CD4-positive, alpha-beta T cell treated with Interleukin-17A for 1 hour (primary cell): ENCODE measurements at regions not wholly inside any gene's neighbourhood (a gene's known extent, or its start where the extent isn't known, plus 50 kb on each side); places are given as distances from the start of the nearest gene placed in this dataset.

ENCODE experiments used
- DNase-seq: peaks from one replicate; pipeline ENCODE4 v3.0.0-alpha.2; 2020

DNA sequence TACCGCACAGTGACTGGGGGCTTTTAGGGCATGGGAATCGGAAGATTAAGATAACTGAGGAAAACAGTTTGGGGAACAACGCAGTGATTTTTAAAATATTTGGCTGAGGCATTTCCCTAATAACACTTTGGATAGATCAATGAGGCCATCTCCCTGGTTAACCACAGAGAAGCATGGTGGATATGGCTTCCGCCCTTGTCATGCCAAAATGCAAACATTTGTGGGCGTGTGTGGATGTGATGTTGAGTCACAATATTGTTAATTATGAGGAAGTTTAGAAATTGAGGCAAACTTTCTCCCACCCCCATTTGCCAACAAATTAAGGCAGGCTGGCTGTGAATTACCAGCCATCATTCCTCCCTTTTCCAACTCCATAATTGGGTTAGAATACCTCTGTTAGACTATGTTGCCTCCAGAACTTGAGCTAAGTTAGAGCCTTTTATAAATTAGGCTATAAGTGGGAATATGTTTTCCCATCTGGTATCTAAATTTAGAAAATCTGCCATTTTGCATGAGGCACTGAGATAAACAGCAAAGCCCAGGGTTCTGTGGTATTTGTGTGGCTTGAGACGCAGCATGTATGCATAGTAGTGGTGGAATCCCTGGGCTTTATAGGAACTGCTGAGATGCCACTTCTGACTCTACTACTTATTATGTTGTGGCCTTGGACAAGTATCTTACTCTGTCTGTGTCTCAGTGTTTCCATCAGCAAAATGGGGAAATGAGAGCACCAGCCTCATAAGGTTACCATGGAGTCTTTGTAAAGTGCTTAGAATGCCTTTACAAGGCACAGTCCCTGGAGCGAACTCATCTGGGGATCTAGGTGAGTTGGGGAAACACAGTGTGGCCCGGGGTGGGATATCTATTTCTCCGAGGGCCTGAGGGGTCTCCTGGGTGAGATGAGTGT lies 154.6 kb downstream of the C1orf94 start:
- DNase-seq: no peak

DNA sequence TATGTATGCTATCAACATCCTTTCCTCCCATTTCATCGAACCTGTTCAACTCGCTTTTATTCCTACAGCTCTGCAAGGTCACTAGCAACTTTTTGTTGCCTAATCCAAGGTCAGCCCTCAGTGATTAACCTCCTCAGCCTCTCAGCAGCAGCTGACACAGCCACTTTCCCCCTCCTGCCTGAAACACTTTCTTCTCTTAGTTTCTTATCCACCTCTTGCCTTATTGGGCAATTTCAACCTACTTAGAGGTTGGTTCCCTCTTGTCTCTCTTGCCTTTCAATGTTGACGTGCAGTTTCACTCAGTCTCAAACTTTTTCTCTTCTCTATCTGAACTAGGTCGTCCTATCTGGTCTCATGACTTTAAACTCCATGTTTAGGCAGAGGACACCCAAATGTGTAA lies 156.3 kb downstream of the C1orf94 start:
- DNase-seq: no peak

DNA sequence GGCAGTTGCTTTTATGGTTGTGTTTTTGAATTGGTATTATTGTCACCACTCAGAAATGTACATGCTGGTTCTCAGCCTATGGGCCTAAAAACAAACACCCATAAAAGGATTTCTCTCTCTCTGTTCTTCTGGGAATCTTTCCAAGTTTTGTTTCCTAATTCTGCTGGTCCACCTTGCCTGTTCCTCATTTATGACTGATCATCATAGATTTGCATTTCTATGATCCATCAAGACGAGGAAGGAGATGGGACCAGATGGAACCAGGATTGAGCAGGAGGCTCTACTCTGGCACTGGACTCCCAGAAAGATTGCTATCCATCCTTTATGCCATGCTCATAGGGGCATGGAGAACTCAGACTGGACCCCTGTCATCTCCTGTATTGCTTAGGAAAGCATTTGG lies 162.2 kb downstream of the C1orf94 start:
- no peak for DNase-seq

DNA sequence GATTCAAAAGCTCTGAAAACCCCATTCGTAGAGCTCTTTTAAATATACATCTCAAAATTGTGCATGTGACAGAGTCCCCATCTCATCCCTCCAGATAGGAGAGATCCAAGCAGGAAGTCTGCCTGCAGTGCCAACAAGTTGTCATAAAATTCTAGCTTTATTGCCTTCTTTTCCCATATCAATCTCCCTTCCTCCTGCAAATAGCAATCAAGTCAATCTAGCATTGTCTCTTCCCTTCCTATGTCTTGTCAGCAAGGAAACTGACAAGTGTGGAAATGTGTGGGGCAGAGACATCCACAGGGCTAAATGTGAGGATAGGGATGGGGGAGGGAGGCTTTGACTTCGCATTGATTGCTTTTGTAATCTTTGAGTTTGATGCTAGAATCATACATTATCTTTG lies 165.2 kb downstream of the C1orf94 start:
- no peak for DNase-seq

DNA sequence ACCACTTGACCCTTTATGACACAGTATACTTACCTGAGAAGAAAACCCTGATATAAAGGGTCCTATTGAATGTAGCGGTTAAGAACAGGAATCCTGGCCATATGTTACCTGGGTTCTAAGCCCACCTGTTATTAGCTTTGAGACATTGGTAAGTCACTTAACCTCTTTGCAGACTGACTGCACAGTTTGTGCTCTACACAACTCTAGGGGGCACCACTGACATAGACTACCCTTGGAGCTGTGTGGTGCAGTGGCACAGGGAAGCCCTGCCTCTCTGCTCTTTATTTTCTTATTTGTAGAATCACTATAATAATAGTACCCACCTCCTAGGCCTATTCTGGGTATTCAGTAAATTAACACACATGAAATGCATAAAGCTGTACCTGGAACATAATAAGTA lies 165.6 kb downstream of the C1orf94 start:
- DNase-seq: no peak

DNA sequence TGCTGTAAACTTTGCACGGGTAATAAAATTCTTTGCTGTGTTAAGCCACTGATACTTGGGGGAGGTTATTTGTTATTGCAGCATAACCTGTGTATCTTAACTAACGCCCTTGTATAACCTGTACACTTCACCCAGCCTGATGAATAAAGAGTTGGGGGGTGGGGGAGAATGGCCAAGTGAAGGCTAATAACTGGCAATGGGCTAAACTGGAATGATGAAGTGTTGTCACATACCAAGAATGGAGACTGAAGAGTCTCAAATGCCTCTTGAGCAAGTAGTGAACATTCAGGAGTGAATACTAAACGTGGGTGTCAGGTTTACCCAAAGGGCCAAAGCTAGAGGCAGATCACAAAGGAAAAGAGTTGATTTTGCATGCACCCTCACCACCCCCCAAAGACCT lies 169.4 kb downstream of the C1orf94 start:
- DNase-seq: no peak

DNA sequence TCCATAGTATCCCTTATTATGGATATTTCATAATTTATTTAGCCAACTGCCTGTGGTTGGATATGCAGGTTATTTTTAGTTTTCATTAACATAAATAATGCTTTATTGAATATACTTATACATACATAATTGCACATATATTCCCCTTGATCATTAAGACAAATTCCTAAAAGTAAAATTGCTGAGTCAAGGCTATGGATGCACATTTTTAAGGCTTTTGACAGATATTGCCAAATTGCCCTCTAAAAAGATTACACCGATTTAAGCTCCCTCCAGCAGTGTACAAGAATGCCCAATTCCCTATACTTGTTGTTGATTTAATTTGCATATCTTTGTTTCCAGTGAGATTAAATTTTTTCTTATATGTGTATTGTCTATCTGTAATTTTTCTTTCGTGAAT lies 176.7 kb downstream of the C1orf94 start:
- no peak for DNase-seq

DNA sequence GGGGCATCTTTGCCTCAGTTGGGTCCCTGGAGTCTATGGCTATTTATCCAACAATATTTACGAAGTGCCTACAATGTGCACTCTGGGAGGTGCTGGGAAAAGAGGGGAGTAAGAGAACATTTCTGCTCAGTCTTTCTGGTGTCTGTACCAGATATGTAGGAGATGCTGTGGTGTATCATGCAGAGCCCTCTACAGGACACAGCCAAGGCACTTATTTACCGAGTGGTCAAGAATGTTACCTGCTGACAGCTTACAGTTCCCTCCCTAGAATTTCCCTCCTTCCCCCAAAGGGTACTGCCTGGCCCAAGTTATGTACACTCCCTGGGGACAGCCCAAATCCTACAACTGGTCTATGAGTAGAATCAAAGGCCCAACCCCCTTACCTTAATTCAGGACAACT lies 177.7 kb downstream of the C1orf94 start:
- no peak for DNase-seq

DNA sequence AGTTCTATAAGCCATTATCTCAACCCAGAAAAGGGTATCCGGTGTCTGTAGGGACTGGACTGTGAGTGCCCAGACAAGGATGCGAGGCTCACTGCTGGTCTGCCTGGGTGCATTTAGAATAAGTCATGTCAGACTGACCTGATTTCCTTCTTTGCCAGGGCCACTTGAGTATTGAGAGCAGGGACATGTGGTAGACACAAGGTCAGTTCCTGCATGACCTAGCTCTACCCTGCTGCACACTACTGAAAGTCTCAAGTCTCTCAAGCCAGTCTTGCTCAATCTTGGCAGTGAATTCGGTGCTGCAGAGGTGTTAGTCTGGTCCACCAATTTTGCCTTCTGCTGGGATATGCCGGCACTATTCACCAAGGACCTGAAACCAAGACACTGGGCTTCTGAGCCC lies 180.1 kb downstream of the C1orf94 start:
- no peak for DNase-seq

DNA sequence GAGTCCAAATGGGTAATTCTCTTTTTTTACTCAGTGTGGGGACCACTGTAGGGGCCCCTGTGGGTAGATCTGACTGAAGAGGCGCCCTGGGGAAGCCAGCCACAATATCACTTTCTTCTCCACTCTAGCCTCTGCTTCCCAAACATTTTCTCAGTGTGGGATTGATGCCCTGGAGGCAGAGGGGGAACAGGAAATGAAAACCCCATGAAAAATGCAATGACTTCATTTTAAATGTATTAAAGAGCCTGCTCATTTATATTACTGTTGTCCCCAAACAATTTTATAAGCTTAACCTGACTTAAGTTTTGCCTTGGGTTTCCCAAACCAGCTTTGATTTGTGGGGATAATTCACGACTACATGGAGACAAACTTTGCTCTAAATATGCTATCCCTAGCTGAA lies 181.9 kb downstream of the C1orf94 start:
- DNase-seq: no peak

DNA sequence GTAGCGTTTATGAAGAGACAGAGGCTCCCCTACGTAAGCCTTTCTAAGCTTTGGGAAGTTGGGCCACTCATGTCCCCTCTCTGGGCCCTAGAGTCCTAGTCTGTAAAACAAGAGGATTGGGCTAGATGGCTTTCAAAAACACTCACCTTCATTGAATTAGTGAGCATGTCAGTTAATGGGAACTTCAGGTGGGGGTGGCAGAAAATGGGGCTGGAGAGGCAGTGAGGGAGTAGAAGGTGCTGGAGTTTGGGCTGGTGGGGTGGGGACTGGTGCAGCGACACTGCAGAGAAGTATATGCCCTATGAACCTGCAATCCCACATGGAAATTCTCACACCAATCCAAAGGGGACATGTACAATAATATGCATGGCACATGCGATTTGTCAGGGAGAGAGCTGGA lies 182.7 kb downstream of the C1orf94 start:
- no peak for DNase-seq

DNA sequence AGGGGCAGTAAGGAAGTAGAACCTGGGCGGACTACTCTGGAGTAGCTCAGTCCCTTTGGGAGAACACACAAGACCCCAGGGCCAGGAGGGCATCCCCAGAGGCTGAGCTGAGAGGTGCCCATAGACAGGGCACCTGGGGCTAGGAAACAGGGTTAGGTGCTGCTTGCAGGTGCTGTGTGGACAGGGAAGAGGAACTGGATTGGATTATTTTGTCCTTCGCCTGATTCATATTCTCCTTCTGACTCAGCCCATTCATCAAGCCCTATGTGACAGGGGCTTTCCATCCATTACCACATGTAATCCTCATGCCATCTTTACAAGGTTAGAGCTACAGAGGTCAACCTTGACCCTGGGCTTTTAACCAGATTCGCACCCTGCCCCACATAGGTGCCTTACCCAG lies 183.9 kb downstream of the C1orf94 start:
- no peak for DNase-seq

DNA sequence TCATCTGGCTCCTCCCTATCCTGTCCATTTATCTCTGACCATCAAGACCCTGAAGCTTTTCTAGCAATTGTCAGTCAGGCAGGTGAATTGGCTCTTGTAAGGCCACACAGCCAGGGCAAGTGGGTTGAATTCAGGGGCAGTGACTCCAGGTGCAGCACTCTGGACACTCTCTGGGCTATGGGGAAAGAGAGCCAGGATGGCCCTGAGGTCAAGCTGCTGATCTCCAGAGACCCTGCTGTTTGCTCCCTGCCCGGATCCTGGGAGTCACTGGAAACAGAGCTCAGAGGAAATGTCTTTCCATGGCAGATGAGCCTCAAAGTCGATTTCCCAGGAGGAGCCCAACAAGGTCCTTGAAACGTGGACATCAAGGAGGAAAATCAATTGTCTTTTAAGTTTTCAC lies 184.4 kb downstream of the C1orf94 start:
- no peak for DNase-seq

DNA sequence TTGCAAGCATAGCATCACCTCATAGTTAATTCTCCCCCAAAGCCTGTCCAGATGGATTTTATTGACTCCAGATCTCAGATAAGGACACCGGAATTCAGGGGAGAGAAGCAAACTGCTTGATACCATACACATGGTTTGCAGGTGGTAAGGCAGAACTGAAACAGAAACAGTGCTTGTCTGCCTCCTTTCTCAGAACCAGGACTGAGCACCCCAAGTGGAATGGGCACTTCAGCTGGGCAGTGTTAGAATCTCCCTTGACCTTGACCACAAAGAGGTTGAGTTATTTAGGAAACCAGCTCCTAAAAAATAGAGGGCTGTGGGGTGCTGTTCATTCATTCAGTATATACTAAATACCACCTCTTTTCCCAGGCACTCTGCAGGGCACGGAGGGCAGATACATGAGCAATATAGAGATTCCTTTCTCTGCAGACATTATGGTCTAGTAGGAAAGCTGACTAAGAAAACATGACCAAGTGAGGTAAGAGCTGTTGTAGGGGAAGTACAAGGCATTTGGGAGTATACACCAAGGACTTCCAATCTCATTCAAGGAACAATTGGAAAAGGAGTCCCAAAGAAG lies 185.2 kb downstream of the C1orf94 start:
- DNase-seq: no peak

DNA sequence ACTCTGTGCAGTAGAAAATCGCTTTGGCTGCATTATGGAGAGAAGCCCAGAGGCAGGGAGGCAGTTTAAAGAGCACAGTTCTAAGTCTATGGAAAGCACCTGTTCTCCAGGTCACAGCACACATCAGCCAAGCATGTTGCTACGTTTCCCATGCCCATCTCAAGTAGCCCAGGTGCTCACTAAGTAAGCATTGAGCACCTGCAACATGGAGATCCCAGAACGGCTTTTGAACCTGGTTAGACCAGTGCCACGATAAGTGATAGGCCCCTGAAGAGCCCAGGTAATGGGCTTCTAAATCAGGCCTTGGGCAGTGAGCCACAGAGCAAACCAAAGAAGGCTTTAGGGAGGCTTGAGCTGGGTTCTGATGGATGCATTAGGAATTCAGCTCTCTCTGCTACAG lies 186.2 kb downstream of the C1orf94 start:
- DNase-seq: no peak

DNA sequence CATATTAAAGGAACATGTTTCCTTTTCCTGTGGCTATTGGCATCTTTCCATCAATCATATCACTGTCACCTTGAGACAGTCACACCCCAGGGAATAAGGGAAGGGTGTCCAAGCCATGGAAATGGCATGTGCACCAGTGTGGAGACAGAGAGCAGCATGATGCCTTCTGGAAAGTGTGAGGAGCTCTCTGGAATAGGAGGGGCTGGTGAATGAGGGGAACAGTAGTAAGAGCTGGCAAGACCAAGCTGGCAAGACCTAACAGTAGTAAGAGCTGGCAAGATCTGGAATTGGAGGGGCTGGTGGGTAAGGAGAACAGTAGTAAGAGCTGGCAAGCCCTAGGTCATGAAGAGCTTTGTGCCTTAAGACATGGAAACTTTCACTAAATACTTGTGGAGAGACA lies 186.7 kb downstream of the C1orf94 start:
- DNase-seq: no peak

DNA sequence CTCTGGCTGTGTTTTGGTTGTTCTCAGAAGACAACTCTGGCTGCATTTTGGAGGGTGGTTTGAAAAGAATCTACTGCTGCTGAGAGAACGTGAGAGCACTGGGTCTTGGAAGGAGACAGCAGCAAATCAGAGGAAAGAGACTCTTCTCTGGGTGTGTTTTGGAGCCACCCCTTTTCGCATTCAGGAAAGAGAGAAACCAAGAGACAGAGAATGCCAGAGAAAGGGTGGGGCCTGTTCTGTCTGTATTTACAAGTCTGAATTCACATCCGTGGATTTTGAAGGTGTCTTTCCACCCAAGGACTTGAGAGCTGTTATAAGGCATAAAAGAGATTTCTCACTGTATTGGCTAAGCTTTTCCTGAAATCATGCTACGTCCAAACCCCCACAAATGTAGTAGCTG lies 187.2 kb downstream of the C1orf94 start:
- DNase-seq: no peak

DNA sequence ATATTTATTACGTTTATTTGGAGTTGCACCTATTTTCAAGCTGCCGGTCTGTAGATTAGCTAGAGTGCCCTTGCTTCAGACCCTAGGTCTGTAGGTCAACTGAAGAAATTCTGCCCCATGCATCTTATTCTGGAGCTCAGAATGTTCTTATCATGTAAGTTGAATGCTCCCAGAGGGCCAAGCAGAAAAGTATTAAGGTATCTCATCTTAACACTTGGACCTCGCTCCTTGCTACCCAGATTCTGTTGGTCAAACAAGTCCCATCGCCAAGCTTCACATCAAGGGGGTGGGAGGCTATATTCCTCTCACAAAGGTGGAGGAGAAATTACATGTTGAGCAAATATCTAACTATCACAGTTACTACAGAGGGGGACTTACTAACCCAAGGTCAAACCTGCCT lies 187.7 kb downstream of the C1orf94 start:
- no peak for DNase-seq

DNA sequence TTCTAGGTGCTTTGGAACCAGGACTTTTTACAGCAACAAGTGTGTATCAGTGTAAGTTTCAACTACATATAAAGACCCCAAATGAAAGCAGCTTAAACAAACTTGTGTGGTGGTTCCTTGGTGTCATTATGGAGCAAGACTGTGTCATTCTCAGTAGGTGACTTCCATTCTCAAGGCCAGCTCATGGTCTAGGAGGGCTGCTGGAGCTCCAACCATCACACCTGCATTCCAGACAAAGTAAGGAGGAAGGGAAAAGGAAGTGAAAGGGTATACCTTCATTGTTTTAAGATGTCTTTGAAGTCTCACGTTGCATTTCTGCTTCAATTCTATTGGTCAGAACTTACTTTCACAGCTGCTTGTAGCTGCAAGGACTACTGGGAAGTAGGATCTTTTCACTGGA lies 188.6 kb downstream of the C1orf94 start:
- no peak for DNase-seq

DNA sequence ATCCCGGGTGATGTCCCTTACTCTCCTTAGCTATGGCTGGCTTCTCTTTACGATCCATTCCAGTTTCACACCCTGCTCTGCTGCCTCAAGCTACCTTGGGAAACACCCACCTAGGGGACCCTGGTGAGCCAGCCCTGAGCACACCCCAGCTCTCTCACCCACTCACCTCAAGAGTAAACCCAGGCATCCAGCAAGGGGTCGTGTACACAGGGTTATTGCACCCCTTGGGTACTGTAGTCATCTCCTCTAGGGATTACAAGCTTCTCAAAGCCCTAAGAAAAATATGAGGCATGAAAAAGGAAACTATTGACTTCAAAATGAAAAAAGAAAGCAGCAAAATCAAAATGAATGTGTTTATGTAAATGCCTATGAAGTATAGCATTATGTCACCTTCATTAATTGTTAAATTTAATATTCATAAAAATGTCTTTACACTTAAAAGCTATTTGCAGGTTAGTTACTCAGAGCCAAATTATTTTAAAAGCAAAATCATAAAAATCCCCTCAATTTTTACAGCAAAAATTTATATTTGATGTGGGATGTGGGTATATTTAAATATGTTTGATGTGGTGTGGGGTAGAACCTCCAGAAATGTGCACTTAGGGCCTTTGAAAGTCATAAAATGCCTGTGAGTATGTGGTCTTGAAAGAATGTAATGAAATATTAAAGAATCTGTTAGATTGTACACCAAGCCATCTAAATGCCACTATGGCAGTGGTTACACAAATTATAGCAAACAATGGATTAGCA lies 190.3 kb downstream of the C1orf94 start:
- no peak for DNase-seq

DNA sequence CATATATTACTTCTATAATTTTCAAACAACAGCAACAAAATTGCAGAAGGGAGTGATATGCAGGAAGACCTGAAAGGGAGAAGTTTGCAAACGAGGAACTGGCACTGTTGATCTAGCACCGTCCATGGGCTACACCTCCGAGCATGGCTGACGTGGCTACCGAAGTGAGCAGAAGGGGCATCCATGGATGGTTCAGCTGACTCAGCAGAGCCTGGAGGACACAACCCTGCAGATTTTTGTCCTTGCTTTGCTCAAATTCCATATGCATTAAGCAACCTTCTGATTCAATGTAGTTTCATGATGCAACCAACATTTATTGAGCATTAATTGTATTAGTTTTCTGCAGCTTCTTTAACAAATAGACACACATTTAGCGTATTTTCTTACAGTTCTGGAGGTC lies 191.2 kb downstream of the C1orf94 start:
- DNase-seq: no peak

DNA sequence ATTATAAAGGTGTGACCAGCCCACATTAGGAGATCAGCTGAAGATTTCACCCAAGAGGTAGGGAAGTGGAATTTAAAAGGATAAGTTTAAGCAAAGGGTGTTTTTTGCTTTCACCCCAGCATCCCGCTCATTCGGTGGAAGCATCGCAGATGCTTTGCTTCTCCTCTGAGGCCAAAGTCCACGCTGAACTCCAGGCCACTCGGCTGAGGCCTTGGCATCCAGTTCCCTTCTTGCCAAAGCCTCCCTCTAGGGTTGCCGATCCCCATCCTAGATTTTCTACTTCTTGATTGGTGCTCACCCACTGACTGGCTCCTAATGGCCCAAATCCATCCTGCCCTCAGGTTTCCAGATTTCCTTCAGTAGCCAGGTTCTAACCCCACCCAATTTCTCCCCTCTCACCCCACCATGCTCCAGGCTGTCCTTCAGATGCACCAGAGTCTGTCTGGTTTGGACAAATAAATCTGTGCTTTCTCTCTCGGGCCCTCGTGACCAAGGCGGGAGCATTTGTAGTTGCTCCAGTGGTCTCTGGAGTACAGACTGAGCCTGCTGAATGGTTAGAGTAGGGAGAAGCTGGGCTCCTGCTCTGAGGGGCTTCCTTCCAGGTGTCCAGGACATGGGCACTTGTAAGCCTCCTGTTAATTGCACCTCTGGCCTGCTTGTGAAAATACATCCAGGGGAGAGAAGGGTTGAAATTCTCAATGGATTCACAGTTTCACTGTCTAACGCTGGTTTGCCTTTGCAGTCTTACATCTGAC lies 193.2 kb downstream of the C1orf94 start:
- DNase-seq: no peak

DNA sequence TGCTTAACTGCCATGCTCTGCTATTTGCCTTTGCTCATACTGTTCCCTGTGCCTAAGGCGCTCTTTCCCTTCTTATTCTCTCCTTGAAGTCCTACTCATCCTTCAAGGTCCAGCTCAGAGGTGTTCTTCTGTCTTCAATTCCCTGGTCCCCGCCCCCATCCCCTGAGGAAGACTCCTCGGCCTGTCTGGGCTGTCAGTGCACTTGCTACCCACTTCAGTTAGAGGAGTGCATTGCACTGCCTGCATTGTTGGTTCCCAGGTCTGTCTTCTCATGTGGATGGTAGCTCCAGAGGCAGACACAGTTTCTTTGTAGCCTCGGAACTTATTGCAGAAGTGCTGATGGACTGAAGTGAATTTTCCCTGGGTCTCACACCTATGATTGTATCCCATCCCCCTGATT lies 194.0 kb downstream of the C1orf94 start:
- no peak for DNase-seq
